HepG2 (cell line): ENCODE measurements at regions not wholly inside any gene's neighbourhood (a gene's known extent, or its start where the extent isn't known, plus 50 kb on each side); places are given as distances from the start of the nearest gene placed in this dataset.

Experiments used
- ATAC-seq: fragments of 200-7000 bp; cut with Tn5 transposase; 3 replicates; pipeline ENCODE4 v1.9.1; 2020; ENCODE audit warnings: mild to moderate bottlenecking, moderate library complexity
- BruUV-seq: library from RNA; stranded (reverse); fragments of 400-500 nt; replicated peaks from 2 replicates; lab custom pipeline; 2021; lab: Mats Ljungman, UMichigan
- CTCF ChIA-PET: fragments of 300-600 bp; formaldehyde crosslinking; extraction: SDS; loops from one replicate; lab custom pipeline; 2021; ENCODE audit warnings: low total read pairs, inconsistent platforms, low intra/inter-chr PET ratio; lab: Yijun Ruan, JAX
- POLR2A ChIA-PET: fragments of 350-600 bp; sonication (Branson Sonifier 250); formaldehyde crosslinking; loops from one replicate; lab custom pipeline; 2020; ENCODE audit warnings: antibody characterized with exemption, inconsistent platforms; lab: Yijun Ruan, JAX
- DNase-seq: peaks from one replicate; pipeline ENCODE4 v3.0.0-alpha.2; 2015; ENCODE audit warnings: low spot score
- FAIRE-seq: peaks from 3 replicates; lab custom pipeline; 2011; peaks lifted over from hg19 to GRCh38; lab: Jason Lieb, UNC
- H2AFZ ChIP-seq: one replicate; pipeline ENCODE4 v1.6.1; 2011; ENCODE audit warnings: low read length, inconsistent platforms
- H3K27ac ChIP-seq: fragments of 300-600 bp; 3 replicates; pipeline ENCODE4 v1.8.0; 2011; ENCODE audit warnings: mixed run types, mild to moderate bottlenecking, mixed read lengths, low read length, inconsistent platforms; ENCODE audit not compliant: insufficient read depth; ENCODE audit errors: extremely low read length
- H3K27me3 ChIP-seq, 2 experiments: fragments of 200-600 bp in 1 of 2; 2 replicates in 1 of 2; 3 replicates in 1 of 2; pipeline versions ENCODE4 v1.6.0 to v1.8.0; 2011; ENCODE audit warnings: low read length in 2 of 2, mild to moderate bottlenecking in 2 of 2, moderate library complexity in 2 of 2, inconsistent platforms in 1 of 2; ENCODE audit not compliant: insufficient read depth in 2 of 2, control insufficient read depth in 1 of 2
- H3K36me3 ChIP-seq, 2 experiments: fragments of 200-600 bp in 1 of 2; replicated peaks in 1 of 2; 2 replicates in 1 of 2; 3 replicates in 1 of 2; pipeline versions ENCODE4 v1.5.1 to v1.8.0; 2011; ENCODE audit warnings: low read length in 2 of 2, inconsistent platforms in 1 of 2; ENCODE audit not compliant: insufficient read depth in 2 of 2, control insufficient read depth in 1 of 2
- H3K4me1 ChIP-seq: 2 replicates; pipeline ENCODE4 v1.5.1; 2012; ENCODE audit warnings: low read length, inconsistent platforms; ENCODE audit not compliant: insufficient read depth
- H3K4me2 ChIP-seq: 2 replicates; pipeline ENCODE4 v1.6.0; 2011; ENCODE audit warnings: low read depth, low read length, inconsistent platforms
- H3K4me3 ChIP-seq, 3 experiments: fragments of 200-600 bp in 1 of 3; sonication (generic), shearing (Covaris generic) in 1 of 3; replicated peaks in 1 of 3; 2 replicates each; pipeline ENCODE4 v1.5.1; 2011 to 2016; ENCODE audit warnings: low read length in 3 of 3, inconsistent platforms in 2 of 3, low read depth in 2 of 3, mild to moderate bottlenecking in 2 of 3, control low read depth in 1 of 3, mixed read lengths in 1 of 3; ENCODE audit not compliant: insufficient read depth in 1 of 3
- H3K79me2 ChIP-seq: one replicate; pipeline ENCODE4 v1.6.1; 2011; ENCODE audit warnings: low read length, inconsistent platforms; ENCODE audit not compliant: insufficient read depth
- H3K9ac ChIP-seq: 2 replicates; pipeline ENCODE4 v1.6.0; 2011; ENCODE audit warnings: mild to moderate bottlenecking, low read depth, low read length, inconsistent platforms; ENCODE audit not compliant: insufficient read depth
- H3K9me3 ChIP-seq: 2 replicates; pipeline ENCODE4 v1.5.1; 2012; ENCODE audit warnings: mild to moderate bottlenecking, low read length
- H4K20me1 ChIP-seq: 2 replicates; pipeline ENCODE4 v1.6.0; 2011; ENCODE audit warnings: inconsistent platforms, mild to moderate bottlenecking, low read length, moderate library complexity; ENCODE audit not compliant: insufficient read depth
- E2F2 ChIP-seq: sonication (generic); formaldehyde crosslinking; IDR thresholded peaks from 2 replicates; pipeline ENCODE4 v1.4.0; 2020; ENCODE audit warnings: missing genetic modification reagents, borderline replicate concordance
- HNF1A ChIP-seq, 2 experiments: sonication (generic) in 1 of 2; formaldehyde crosslinking in 1 of 2; IDR thresholded peaks; 2 replicates each; pipeline versions ENCODE4 v1.4.0 to v1.6.1; 2016 to 2020; ENCODE audit warnings: borderline replicate concordance in 1 of 2, low read depth in 1 of 2, mild to moderate bottlenecking in 1 of 2, missing genetic modification reagents in 1 of 2
- HNRNPK ChIP-seq: fragments of 200-400 bp; formaldehyde crosslinking; IDR thresholded peaks from 2 replicates; pipeline ENCODE4 v1.6.1; 2018; ENCODE audit warnings: low read length, low read depth, moderate library complexity, mild to moderate bottlenecking; ENCODE audit not compliant: poor library complexity, severe bottlenecking
- KMT2A ChIP-seq: sonication (generic); formaldehyde crosslinking; IDR thresholded peaks from 2 replicates; pipeline ENCODE4 v1.4.0; 2020; ENCODE audit warnings: missing genetic modification reagents
- SMC3 ChIP-seq: IDR thresholded peaks from 2 replicates; pipeline ENCODE4 v1.6.1; 2011; ENCODE audit warnings: low read length, improper control_type of control experiment
- SP140L ChIP-seq: sonication (generic); formaldehyde crosslinking; IDR thresholded peaks from 2 replicates; pipeline ENCODE4 v1.4.0; 2020; ENCODE audit warnings: missing genetic modification reagents, borderline replicate concordance
- SRSF1 ChIP-seq: fragments of 200-400 bp; formaldehyde crosslinking; optimal IDR thresholded peaks from 2 replicates; pipeline ENCODE3; 2017; ENCODE audit warnings: mild to moderate bottlenecking, low read depth, low read length, moderate library complexity
- STAT5B ChIP-seq: sonication (generic); formaldehyde crosslinking; IDR thresholded peaks from 2 replicates; pipeline ENCODE4 v1.4.0; 2020; ENCODE audit warnings: missing genetic modification reagents
- THYN1 ChIP-seq: sonication (generic); formaldehyde crosslinking; IDR thresholded peaks from 2 replicates; pipeline ENCODE4 v1.8.1; 2023; ENCODE audit warnings: low read depth, mild to moderate bottlenecking, moderate library complexity, missing genetic modification reagents, borderline replicate concordance
- ZFP41 ChIP-seq: sonication (generic); formaldehyde crosslinking; IDR thresholded peaks from 2 replicates; pipeline ENCODE4 v1.4.0; 2020; ENCODE audit warnings: mild to moderate bottlenecking, missing genetic modification reagents, borderline replicate concordance
- ZNF251 ChIP-seq: sonication (generic); formaldehyde crosslinking; IDR thresholded peaks from 2 replicates; pipeline ENCODE4 v1.9.0; 2021; ENCODE audit warnings: mild to moderate bottlenecking, missing genetic modification reagents
- ZNF484 ChIP-seq: sonication (generic); formaldehyde crosslinking; IDR thresholded peaks from 2 replicates; pipeline ENCODE4 v1.5.1; 2020; ENCODE audit warnings: mild to moderate bottlenecking, low read depth, missing genetic modification reagents, borderline replicate concordance
- ZNF572 ChIP-seq: sonication (generic); formaldehyde crosslinking; IDR thresholded peaks from 2 replicates; pipeline ENCODE4 v1.5.1; 2020; ENCODE audit warnings: mild to moderate bottlenecking, missing genetic modification reagents
- ZNF576 ChIP-seq: sonication (generic); formaldehyde crosslinking; IDR thresholded peaks from 2 replicates; pipeline ENCODE4 v1.4.0; 2020; ENCODE audit warnings: mild to moderate bottlenecking, missing genetic modification reagents
- ZNF589 ChIP-seq: sonication (generic); formaldehyde crosslinking; conservative IDR thresholded peaks from 2 replicates; pipeline ENCODE4 v1.8.0; 2022; ENCODE audit warnings: mild to moderate bottlenecking, moderate library complexity, missing genetic modification reagents
- ZNF704 ChIP-seq: sonication (generic); formaldehyde crosslinking; IDR thresholded peaks from 2 replicates; pipeline ENCODE4 v1.8.1; 2023; ENCODE audit warnings: mild to moderate bottlenecking, inconsistent platforms, moderate library complexity, missing genetic modification reagents, borderline replicate concordance
- in situ Hi-C: cut with HindIII; loops from 2 replicates; pipeline ENCODE4 v1.10.0; 2017; ENCODE audit warnings: low pct_unique_long_range_greater_than_20kb; ENCODE audit not compliant: extremely low pct_ligation_motif_present
- intact Hi-C: fragments of 100-400 bp; cut with micrococcal nuclease; formaldehyde crosslinking; loops from one replicate; pipeline ENCODE4 v1.10.0; 2022; ENCODE audit not compliant: unreplicated experiment

GRCh38 chr3:96428097-96428496 is 386.3 kb upstream of the EPHA6 start:
- DNase-seq (no peak), ATAC-seq (no peak), FAIRE-seq (no peak)
- H3K36me3 ChIP-seq: no peaks in the 10 kb centered on the region
- H3K4me1 ChIP-seq: no peaks in the 10 kb centered on the region
- no TSS peak for BruUV-seq
- H3K4me2 ChIP-seq: no peak overlapping the region
- H2AFZ ChIP-seq: no peak overlapping the region
- no peaks in the 10 kb centered on the region for H4K20me1 ChIP-seq
- no peaks in the 10 kb centered on the region for H3K79me2 ChIP-seq
- H3K9me3 ChIP-seq: no peaks in the 10 kb centered on the region
- ChIA-PET CTCF (no interaction called here), POLR2A (no interaction called here)
- no peak overlapping the region for H3K4me3 ChIP-seq
- H3K27me3 ChIP-seq: no peaks in the 10 kb centered on the region
- H3K27ac ChIP-seq: no peak overlapping the region
- no peak overlapping the region for H3K9ac ChIP-seq
- intact Hi-C loops: no loop called here
- in situ Hi-C loops: no loop called here
- TF ChIP-seq THYN1 (CRISPR knock-in tag) (no peak), SRSF1 (no peak), HNF1A (IDR thresholded peaks at IDR 0.05; ENCODE audit: low read depth) (no peak), HNF1A (CRISPR knock-in tag; IDR thresholded peaks at IDR 0.05; ENCODE audit: borderline replicate concordance) (no peak), ZNF572 (CRISPR knock-in tag) (no peak), E2F2 (CRISPR knock-in tag) (no peak), ZNF704 (no peak), ZNF484 (CRISPR knock-in tag) (no peak), ZNF251 (CRISPR knock-in tag) (no peak), ZNF589 (CRISPR knock-in tag) (no peak), STAT5B (CRISPR knock-in tag) (no peak), HNRNPK (no peak), ZFP41 (CRISPR knock-in tag) (no peak), KMT2A (CRISPR knock-in tag) (no peak), SMC3 (no peak), ZNF576 (no peak), SP140L (CRISPR knock-in tag) (no peak)
